ENCODE measurements at regions not wholly inside any gene's neighbourhood (a gene's known extent, or its start where the extent isn't known, plus 50 kb on each side); places are given as distances from the start of the nearest gene placed in this dataset.

DNA sequence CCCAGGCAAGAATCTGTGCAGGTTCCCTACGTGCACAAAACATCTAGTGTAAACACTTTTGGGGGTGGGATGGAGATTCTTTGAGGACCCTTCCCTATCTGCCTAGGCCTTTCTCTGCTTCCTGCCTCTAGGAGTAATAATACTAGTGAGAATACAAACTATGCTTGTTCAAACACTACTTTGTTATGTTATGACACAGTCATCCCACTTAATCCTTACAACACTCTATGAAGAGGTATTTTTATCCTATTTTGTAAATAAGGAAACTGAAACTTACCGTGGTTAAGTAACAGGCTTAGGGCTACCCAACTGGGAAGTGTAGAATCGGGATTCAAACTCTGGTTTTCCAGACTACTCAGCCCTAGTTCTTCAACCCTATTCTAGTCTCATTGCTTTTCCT is 96.5 kb downstream of the KCNA5 start:
- Histone ChIP-seq H3K9me3 (ENCODE audit: low read length) (no peaks in the 10 kb centered on the region), H3F3A (ENCODE audit: insufficient read depth, low read length) (no peaks in the 10 kb centered on the region), H3K9me2 (ENCODE audit: low read depth, low read length) (no peaks in the 10 kb centered on the region), H2AFZ (ENCODE audit: low read length) (no peak overlapping the region), H3K36me3 (ENCODE audit: insufficient read depth, low read length) (no peaks in the 10 kb centered on the region), H3K4me2 (ENCODE audit: low read length) (no peak overlapping the region), H3K9ac (ENCODE audit: low read length) (no peak overlapping the region), H4K20me1 (ENCODE audit: insufficient read depth, low read length) (no peaks in the 10 kb centered on the region), H3K4me3 (ENCODE audit: low read depth, low read length, poor library complexity, severe bottlenecking) (no peak overlapping the region), H3K27me3 (ENCODE audit: insufficient read depth, low read length) (no peaks in the 10 kb centered on the region), H3K4me1 (ENCODE audit: insufficient read depth, low read length, severe bottlenecking) (no peaks in the 10 kb centered on the region), H3K79me2 (ENCODE audit: insufficient read depth, low read length) (no peaks in the 10 kb centered on the region), H3K27ac (ENCODE audit: low read depth, low read length, poor library complexity, severe bottlenecking) (no peak overlapping the region)
- no peak for TF ChIP-seq EZH2 (IDR thresholded peaks at IDR 0.05; ENCODE audit: borderline replicate concordance, low read length)
- TF ChIP-seq, protein P1, sequence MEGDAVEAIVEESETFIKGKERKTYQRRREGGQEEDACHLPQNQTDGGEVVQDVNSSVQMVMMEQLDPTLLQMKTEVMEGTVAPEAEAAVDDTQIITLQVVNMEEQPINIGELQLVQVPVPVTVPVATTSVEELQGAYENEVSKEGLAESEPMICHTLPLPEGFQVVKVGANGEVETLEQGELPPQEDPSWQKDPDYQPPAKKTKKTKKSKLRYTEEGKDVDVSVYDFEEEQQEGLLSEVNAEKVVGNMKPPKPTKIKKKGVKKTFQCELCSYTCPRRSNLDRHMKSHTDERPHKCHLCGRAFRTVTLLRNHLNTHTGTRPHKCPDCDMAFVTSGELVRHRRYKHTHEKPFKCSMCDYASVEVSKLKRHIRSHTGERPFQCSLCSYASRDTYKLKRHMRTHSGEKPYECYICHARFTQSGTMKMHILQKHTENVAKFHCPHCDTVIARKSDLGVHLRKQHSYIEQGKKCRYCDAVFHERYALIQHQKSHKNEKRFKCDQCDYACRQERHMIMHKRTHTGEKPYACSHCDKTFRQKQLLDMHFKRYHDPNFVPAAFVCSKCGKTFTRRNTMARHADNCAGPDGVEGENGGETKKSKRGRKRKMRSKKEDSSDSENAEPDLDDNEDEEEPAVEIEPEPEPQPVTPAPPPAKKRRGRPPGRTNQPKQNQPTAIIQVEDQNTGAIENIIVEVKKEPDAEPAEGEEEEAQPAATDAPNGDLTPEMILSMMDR (IDR thresholded peaks at IDR 0.05; ENCODE audit: low read length), result no peak

DNA sequence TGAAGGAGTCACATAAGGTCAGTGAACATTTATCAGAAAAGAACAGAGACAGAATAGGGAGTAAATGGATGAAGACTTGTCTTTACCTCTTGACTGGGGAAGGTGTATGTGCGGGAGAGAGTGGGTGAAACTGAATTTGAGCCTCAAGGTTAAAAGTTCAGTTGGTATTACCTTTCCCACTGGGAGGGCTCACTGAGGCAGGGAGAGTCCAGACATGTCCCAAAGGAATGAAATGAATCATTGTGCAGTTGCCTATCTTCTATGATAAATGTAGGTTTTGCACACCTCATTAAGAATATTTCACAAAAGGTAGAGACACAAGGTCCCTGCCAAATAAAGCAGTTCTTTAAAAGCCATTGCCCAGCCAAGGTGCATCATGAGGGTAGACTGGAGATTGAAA is 105.2 kb downstream of the KCNA5 start:
- no peak overlapping the region for H3K27ac ChIP-seq (ENCODE audit: low read depth, low read length, poor library complexity, severe bottlenecking)
- H4K20me1 ChIP-seq (ENCODE audit: insufficient read depth, low read length), result no peaks in the 10 kb centered on the region
- no peaks in the 10 kb centered on the region for H3K4me1 ChIP-seq (ENCODE audit: insufficient read depth, low read length, severe bottlenecking)
- H3K79me2 ChIP-seq (ENCODE audit: insufficient read depth, low read length), result no peaks in the 10 kb centered on the region
- no peaks in the 10 kb centered on the region for H3F3A ChIP-seq (ENCODE audit: insufficient read depth, low read length)
- H3K27me3 ChIP-seq (ENCODE audit: insufficient read depth, low read length), result no peaks in the 10 kb centered on the region
- H3K9ac ChIP-seq (ENCODE audit: low read length), result no peak overlapping the region
- H3K9me3 ChIP-seq (ENCODE audit: low read length), result no peaks in the 10 kb centered on the region
- H3K4me3 ChIP-seq (ENCODE audit: low read depth, low read length, poor library complexity, severe bottlenecking), result no peak overlapping the region
- no peaks in the 10 kb centered on the region for H3K9me2 ChIP-seq (ENCODE audit: low read depth, low read length)
- TF ChIP-seq, protein P1 (IDR thresholded peaks at IDR 0.05; ENCODE audit: low read length), result no peak
- TF ChIP-seq EZH2 (IDR thresholded peaks at IDR 0.05; ENCODE audit: borderline replicate concordance, low read length), result no peak
- no peak overlapping the region for H2AFZ ChIP-seq (ENCODE audit: low read length)
- no peak overlapping the region for H3K4me2 ChIP-seq (ENCODE audit: low read length)
- H3K36me3 ChIP-seq (ENCODE audit: insufficient read depth, low read length), result no peaks in the 10 kb centered on the region

DNA sequence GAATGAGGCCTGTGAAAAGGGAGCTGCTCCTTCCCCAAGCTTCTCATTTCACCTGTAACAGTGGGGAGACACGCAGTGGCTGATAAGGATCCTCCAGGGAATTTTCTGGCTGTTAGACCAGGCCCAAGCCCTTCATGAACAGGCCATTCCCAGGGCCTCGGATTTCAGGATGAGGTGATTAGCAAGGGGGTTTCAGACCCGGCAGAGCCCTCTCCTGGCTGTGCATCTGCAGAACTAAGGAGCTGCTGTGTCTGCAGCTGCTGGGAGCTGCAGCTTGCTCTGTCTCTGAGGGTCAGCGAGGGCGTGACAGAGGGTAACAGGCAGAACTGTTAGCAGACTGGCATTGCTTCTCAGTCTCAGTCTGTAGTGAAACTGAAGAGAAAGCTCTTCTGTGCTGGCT is 110.4 kb downstream of the KCNA5 start:
- H3K9ac ChIP-seq (ENCODE audit: low read length), result no peak overlapping the region
- no peak overlapping the region for H3K4me2 ChIP-seq (ENCODE audit: low read length)
- H3K4me1 ChIP-seq (ENCODE audit: insufficient read depth, low read length, severe bottlenecking), result no peaks in the 10 kb centered on the region
- no peaks in the 10 kb centered on the region for H3K27me3 ChIP-seq (ENCODE audit: insufficient read depth, low read length)
- no peak overlapping the region for H2AFZ ChIP-seq (ENCODE audit: low read length)
- H3K79me2 ChIP-seq (ENCODE audit: insufficient read depth, low read length), result no peaks in the 10 kb centered on the region
- H3K9me3 ChIP-seq (ENCODE audit: low read length), result no peaks in the 10 kb centered on the region
- no peak overlapping the region for H3K4me3 ChIP-seq (ENCODE audit: low read depth, low read length, poor library complexity, severe bottlenecking)
- no peaks in the 10 kb centered on the region for H3F3A ChIP-seq (ENCODE audit: insufficient read depth, low read length)
- no peaks in the 10 kb centered on the region for H4K20me1 ChIP-seq (ENCODE audit: insufficient read depth, low read length)
- H3K9me2 ChIP-seq (ENCODE audit: low read depth, low read length), result no peaks in the 10 kb centered on the region
- TF ChIP-seq, protein P1 (IDR thresholded peaks at IDR 0.05; ENCODE audit: low read length), result no peak
- TF ChIP-seq EZH2 (IDR thresholded peaks at IDR 0.05; ENCODE audit: borderline replicate concordance, low read length), result no peak
- no peak overlapping the region for H3K27ac ChIP-seq (ENCODE audit: low read depth, low read length, poor library complexity, severe bottlenecking)
- H3K36me3 ChIP-seq (ENCODE audit: insufficient read depth, low read length), result no peaks in the 10 kb centered on the region
